Trophoblast cell (in vitro differentiated cells and primary cell): ENCODE measurements at regions not wholly inside any gene's neighbourhood (a gene's known extent, or its start where the extent isn't known, plus 50 kb on each side); places are given as distances from the start of the nearest gene placed in this dataset.
A peak's percentile ranks its signal among the peaks of the same experiment; 100 is the strongest.

Experiments used
- DNase-seq, 2 donors: peaks; one replicate each; pipeline ENCODE4 v3.0.0-alpha.2; 2016
- H2AFZ ChIP-seq: 2 replicates; pipeline ENCODE4 v1.6.1; 2013; ENCODE audit warnings: low read length, moderate library complexity, mild to moderate bottlenecking; ENCODE audit not compliant: insufficient read depth, poor library complexity
- H2AK5ac ChIP-seq: 2 replicates; pipeline ENCODE4 v1.6.1; 2013; ENCODE audit warnings: mild to moderate bottlenecking, low read length
- H2BK120ac ChIP-seq: 2 replicates; pipeline ENCODE4 v1.6.1; 2013; ENCODE audit warnings: low read length, mild to moderate bottlenecking, moderate library complexity; ENCODE audit not compliant: insufficient read depth, poor library complexity
- H2BK12ac ChIP-seq: 2 replicates; pipeline ENCODE4 v1.6.1; 2013; ENCODE audit warnings: mild to moderate bottlenecking, low read length, moderate library complexity
- H2BK5ac ChIP-seq: 2 replicates; pipeline ENCODE4 v1.6.1; 2013; ENCODE audit warnings: low read length, low read depth, moderate library complexity, mild to moderate bottlenecking; ENCODE audit not compliant: poor library complexity
- H3K14ac ChIP-seq: 2 replicates; pipeline ENCODE4 v1.6.1; 2013; ENCODE audit warnings: mild to moderate bottlenecking, low read length
- H3K18ac ChIP-seq: 2 replicates; pipeline ENCODE4 v1.6.1; 2013; ENCODE audit warnings: mild to moderate bottlenecking, low read length
- H3K23ac ChIP-seq: 2 replicates; pipeline ENCODE4 v1.6.1; 2013; ENCODE audit warnings: low read length
- H3K27ac ChIP-seq: 2 replicates; pipeline ENCODE4 v1.5.1; 2013; ENCODE audit warnings: low read depth, mild to moderate bottlenecking, inconsistent platforms, low read length, moderate library complexity
- H3K27me3 ChIP-seq: 2 replicates; pipeline ENCODE4 v1.6.1; 2013; ENCODE audit warnings: inconsistent platforms, mild to moderate bottlenecking, low read length, moderate library complexity; ENCODE audit not compliant: insufficient read depth
- H3K36me3 ChIP-seq, 2 experiments: 1 replicate in 1 of 2; 2 replicates in 1 of 2; pipeline ENCODE4 v1.6.1; 2013; ENCODE audit warnings: low read length in 2 of 2, mild to moderate bottlenecking in 2 of 2, moderate library complexity in 1 of 2; ENCODE audit not compliant: insufficient read depth in 2 of 2, control insufficient read depth in 1 of 2
- H3K4ac ChIP-seq: 2 replicates; pipeline ENCODE4 v1.6.1; 2013; ENCODE audit warnings: low read depth, mild to moderate bottlenecking, low read length, moderate library complexity
- H3K4me1 ChIP-seq, 2 experiments: 1 replicate in 1 of 2; 2 replicates in 1 of 2; pipeline ENCODE4 v1.6.1; 2013; ENCODE audit warnings: low read length in 2 of 2, mild to moderate bottlenecking in 2 of 2, moderate library complexity in 1 of 2; ENCODE audit not compliant: insufficient read depth in 2 of 2, control insufficient read depth in 1 of 2
- H3K4me2 ChIP-seq: 2 replicates; pipeline ENCODE4 v1.6.1; 2013; ENCODE audit warnings: inconsistent platforms, mild to moderate bottlenecking, low read length, moderate library complexity
- H3K4me3 ChIP-seq: 2 replicates; pipeline ENCODE4 v1.5.1; 2013; ENCODE audit warnings: mild to moderate bottlenecking, low read depth, low read length, inconsistent platforms
- H3K79me1 ChIP-seq: one replicate; pipeline ENCODE4 v1.6.1; 2013; ENCODE audit warnings: low read length
- H3K79me2 ChIP-seq: 2 replicates; pipeline ENCODE4 v1.6.1; 2013; ENCODE audit warnings: low read length, mild to moderate bottlenecking; ENCODE audit not compliant: control insufficient read depth, insufficient read depth, poor library complexity
- H3K9ac ChIP-seq: 2 replicates; pipeline ENCODE4 v1.6.1; 2013; ENCODE audit warnings: mild to moderate bottlenecking, low read length
- H3K9me3 ChIP-seq: 2 replicates; pipeline ENCODE4 v1.6.1; 2013; ENCODE audit warnings: low read depth, mild to moderate bottlenecking, control low read depth, inconsistent platforms, low read length; ENCODE audit not compliant: insufficient read depth
- H4K12ac ChIP-seq: 2 replicates; pipeline ENCODE4 v1.6.1; 2013; ENCODE audit warnings: low read depth, mild to moderate bottlenecking, low read length, moderate library complexity
- H4K8ac ChIP-seq: 2 replicates; pipeline ENCODE4 v1.6.1; 2013; ENCODE audit warnings: low read depth, mild to moderate bottlenecking, low read length, moderate library complexity
- H4K91ac ChIP-seq: one replicate; pipeline ENCODE4 v1.6.1; 2013; ENCODE audit warnings: low read depth, mild to moderate bottlenecking, low read length, moderate library complexity
- WGBS: extraction: QIAGEN DNeasy Blood & Tissue Kit; methylation state at CpG from one replicate; pipeline ENCODE4 v1.1.7; 2013; ENCODE audit warnings: missing lambda C conversion rate; ENCODE audit not compliant: insufficient read length, insufficient coverage; ENCODE audit errors: extremely low coverage; 5-methylcytosine and 5-hydroxymethylcytosine counted together

DNA sequence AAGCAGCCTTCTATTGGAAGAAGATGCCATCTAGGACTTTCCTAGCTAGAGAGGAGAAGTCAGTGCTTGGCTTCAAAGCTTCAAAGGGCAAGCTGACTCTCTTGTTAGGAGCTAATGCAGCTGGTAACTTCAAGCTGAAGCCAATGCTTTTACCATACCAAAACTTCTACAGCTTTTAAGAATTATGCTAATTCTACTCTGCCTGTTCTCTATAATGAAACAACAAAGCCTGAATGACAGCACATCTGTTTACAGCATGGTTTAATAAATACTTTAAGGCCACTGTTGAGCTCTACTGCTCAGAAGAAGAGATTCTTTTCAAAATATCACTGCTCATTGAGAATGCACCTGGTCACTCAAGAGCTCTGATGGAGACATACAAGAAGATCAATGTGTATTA is 951.9 kb upstream of the LRRN3 start:
- no peak overlapping the region for H4K12ac ChIP-seq
- no peak overlapping the region for H3K4me3 ChIP-seq
- no peak overlapping the region for H3K9ac ChIP-seq
- H3K4me1 ChIP-seq: no peaks in the 10 kb centered on the region
- no peak overlapping the region for H2AFZ ChIP-seq
- H3K27me3 ChIP-seq: no peaks in the 10 kb centered on the region
- H3K36me3 ChIP-seq: no peaks in the 10 kb centered on the region
- H2BK5ac ChIP-seq: no peak overlapping the region
- H3K14ac ChIP-seq: no peak overlapping the region
- no peak overlapping the region for H3K23ac ChIP-seq
- no peaks in the 10 kb centered on the region for H3K79me1 ChIP-seq
- H2BK120ac ChIP-seq: no peak overlapping the region
- H3K79me2 ChIP-seq: no peaks in the 10 kb centered on the region
- no peak overlapping the region for H2AK5ac ChIP-seq
- no peak overlapping the region for H3K27ac ChIP-seq
- no peak overlapping the region for H4K8ac ChIP-seq
- no peak overlapping the region for H3K4ac ChIP-seq
- no peak overlapping the region for H3K18ac ChIP-seq
- H4K91ac ChIP-seq: no peak overlapping the region
- no peaks in the 10 kb centered on the region for H3K9me3 ChIP-seq
- no peak for DNase-seq
- no peak overlapping the region for H2BK12ac ChIP-seq
- H3K4me2 ChIP-seq: no peak overlapping the region

DNA sequence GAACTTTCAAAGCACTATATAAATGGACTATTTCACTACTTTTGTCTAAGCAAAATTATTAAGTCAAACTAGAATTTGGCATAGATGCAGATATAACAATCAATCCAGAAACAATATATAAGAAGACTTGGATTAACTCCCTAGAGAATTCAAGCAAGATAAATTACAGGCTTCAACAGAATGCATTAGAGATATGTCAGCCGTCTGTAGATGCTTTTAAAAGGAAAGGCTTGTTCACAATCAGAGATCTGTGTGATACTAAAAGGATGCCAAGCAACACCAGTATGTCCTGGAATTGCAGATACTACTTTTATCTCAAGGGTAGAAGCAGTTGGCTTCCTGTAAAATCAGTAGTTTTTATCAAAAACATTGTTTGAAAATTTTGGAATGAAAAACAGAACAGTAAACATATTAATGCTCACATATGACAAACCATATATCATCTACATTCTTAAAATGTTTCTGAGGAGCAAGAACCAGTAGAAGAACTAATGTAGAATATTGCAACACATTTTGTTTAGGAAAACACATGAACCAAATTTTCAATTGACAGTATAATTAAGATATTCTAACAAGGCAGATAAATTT is 947.9 kb upstream of the LRRN3 start:
- Histone ChIP-seq H2AK5ac (no peak overlapping the region), H2BK5ac (no peak overlapping the region), H3K14ac (no peak overlapping the region), H3K18ac (no peak overlapping the region), H3K4ac (no peak overlapping the region), H3K79me1 (no peaks in the 10 kb centered on the region), H3K4me3 (no peak overlapping the region), H3K79me2 (no peaks in the 10 kb centered on the region), H2AFZ (no peak overlapping the region), H3K27me3 (no peaks in the 10 kb centered on the region), H3K27ac (no peak overlapping the region), H4K8ac (no peak overlapping the region), H3K36me3 (no peaks in the 10 kb centered on the region), H4K12ac (no peak overlapping the region), H3K23ac (no peak overlapping the region), H3K9ac (no peak overlapping the region), H2BK120ac (no peak overlapping the region), H3K4me1 (no peaks in the 10 kb centered on the region), H3K4me2 (no peak overlapping the region), H4K91ac (no peak overlapping the region), H2BK12ac (no peak overlapping the region), H3K9me3 (no peaks in the 10 kb centered on the region)
- DNase-seq: peak in 1 of 2 donors; percentile 54
- no CpG with 5 or more reads among the region's 1 CpG for WGBS

DNA sequence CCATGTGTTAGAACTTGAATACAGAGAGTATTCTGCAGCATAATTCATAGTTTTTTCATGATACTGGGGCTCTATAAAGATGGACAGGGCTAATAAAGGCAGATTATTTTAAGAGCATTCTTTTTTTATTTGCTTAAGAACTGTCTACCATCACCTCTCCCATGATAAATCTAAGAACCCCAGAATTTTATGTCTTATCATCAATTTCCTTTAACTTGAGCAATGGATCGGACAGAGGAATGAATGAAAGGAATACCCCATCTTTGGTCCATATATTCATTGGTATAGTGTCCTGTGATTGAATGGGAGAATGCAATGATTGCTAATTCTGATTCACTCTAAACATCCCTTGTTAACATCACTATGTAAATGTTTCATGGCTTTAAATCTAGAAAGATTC is 946.3 kb upstream of the LRRN3 start:
- Histone ChIP-seq H3K36me3 (no peaks in the 10 kb centered on the region), H3K27ac (no peak overlapping the region), H3K9ac (no peak overlapping the region), H3K4me3 (no peak overlapping the region), H4K12ac (no peak overlapping the region), H4K8ac (no peak overlapping the region), H3K4me1 (no peaks in the 10 kb centered on the region), H2AK5ac (no peak overlapping the region), H3K23ac (no peak overlapping the region), H3K18ac (no peak overlapping the region), H4K91ac (no peak overlapping the region), H3K14ac (no peak overlapping the region), H2AFZ (no peak overlapping the region), H2BK12ac (no peak overlapping the region), H3K4ac (no peak overlapping the region), H3K9me3 (peaks cover 10% of the 10 kb centered on the region), H2BK120ac (no peak overlapping the region), H3K79me1 (no peaks in the 10 kb centered on the region), H3K4me2 (no peak overlapping the region), H3K27me3 (no peaks in the 10 kb centered on the region), H3K79me2 (no peaks in the 10 kb centered on the region), H2BK5ac (no peak overlapping the region)
- WGBS: no CpG with 5 or more reads among the region's 1 CpG
- no peak for DNase-seq

DNA sequence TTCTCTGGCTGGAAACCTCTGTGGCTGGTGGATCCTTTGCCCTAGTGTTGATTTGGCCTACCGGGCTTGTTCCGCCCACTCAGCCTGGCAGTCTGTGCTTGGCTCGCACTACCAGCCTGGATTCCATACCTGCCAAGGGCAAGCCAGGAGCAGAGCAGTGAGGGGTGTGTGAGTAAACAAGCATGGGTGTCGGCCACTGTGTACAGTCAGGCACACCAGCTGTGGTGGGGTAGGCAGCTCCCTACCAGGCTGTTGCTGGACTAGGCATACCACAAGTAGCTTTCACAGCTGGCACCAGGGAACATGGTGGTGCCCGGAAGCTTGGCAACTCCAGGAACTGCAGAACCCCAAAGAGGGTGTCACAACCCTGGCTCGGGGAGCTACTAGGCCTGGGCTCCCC is 942.9 kb upstream of the LRRN3 start:
- H3K23ac ChIP-seq: no peak overlapping the region
- no peaks in the 10 kb centered on the region for H3K36me3 ChIP-seq
- peaks cover 10% of the 10 kb centered on the region for H3K9me3 ChIP-seq
- no peak overlapping the region for H2BK12ac ChIP-seq
- no peaks in the 10 kb centered on the region for H3K27me3 ChIP-seq
- no peak overlapping the region for H2AK5ac ChIP-seq
- H3K79me2 ChIP-seq: no peaks in the 10 kb centered on the region
- H2BK5ac ChIP-seq: no peak overlapping the region
- H4K91ac ChIP-seq: no peak overlapping the region
- H3K14ac ChIP-seq: no peak overlapping the region
- H2AFZ ChIP-seq: no peak overlapping the region
- no peaks in the 10 kb centered on the region for H3K79me1 ChIP-seq
- H2BK120ac ChIP-seq: no peak overlapping the region
- no peak overlapping the region for H3K4me3 ChIP-seq
- H3K4ac ChIP-seq: no peak overlapping the region
- H3K9ac ChIP-seq: no peak overlapping the region
- WGBS: no CpG with 5 or more reads among the region's 6 CpGs
- no peak overlapping the region for H3K27ac ChIP-seq
- no peaks in the 10 kb centered on the region for H3K4me1 ChIP-seq
- H4K8ac ChIP-seq: no peak overlapping the region
- no peak overlapping the region for H4K12ac ChIP-seq
- no peak overlapping the region for H3K4me2 ChIP-seq
- no peak for DNase-seq
- no peak overlapping the region for H3K18ac ChIP-seq
